Astrocyte of the spinal cord (primary cell): ENCODE measurements at regions not wholly inside any gene's neighbourhood (a gene's known extent, or its start where the extent isn't known, plus 50 kb on each side); places are given as distances from the start of the nearest gene placed in this dataset.

ENCODE experiments used
- DNase-seq: peaks from one replicate; pipeline ENCODE4 v3.0.0; 2011; ENCODE audit warnings: low read depth, low spot score
- H3K4me3 ChIP-seq: 2 replicates; pipeline ENCODE4 v1.5.1; 2011; ENCODE audit warnings: low read depth, mild to moderate bottlenecking, low read length, moderate library complexity
- CTCF ChIP-seq: IDR thresholded peaks from 2 replicates; pipeline ENCODE4 v1.5.1; 2012; ENCODE audit warnings: low read depth, mild to moderate bottlenecking, low read length, inconsistent platforms
- in situ Hi-C: cut with HindIII; loops from 2 replicates; pipeline ENCODE4 v1.10.0; 2017; ENCODE audit warnings: low sequenced_read_pairs

DNA sequence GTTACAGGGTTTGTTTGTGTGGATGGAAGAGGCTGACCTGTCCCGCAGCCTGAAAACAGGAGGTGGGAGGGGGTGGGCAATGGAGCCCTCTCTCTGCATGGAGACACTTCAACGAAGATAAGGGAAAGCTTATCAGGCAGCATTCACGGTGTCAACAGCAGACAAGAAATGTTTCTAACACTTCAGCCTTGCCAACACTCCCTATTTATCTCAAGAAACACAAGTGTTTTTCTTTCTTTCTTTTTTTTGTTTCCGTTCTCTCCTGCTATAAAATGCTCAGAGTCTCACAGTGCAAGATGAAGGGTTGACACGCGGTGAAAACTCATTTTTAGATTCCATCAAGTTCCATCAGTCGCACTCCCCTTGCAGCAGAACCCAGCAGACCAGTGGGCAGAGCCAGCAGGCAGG, 594.4 kb downstream of the MATN1 start:
- no peak for TF ChIP-seq CTCF
- no peak for DNase-seq
- in situ Hi-C loops: no loop called here
- no peak overlapping the region for H3K4me3 ChIP-seq

- no peak for DNase-seq
- H3K4me3 ChIP-seq: no peak overlapping the region
- TF ChIP-seq CTCF: no peak
- in situ Hi-C loops: no loop called here
These were observed 596.5 kb downstream of the MATN1 start for GRCh38 chr1:30126848-30127247.

DNA sequence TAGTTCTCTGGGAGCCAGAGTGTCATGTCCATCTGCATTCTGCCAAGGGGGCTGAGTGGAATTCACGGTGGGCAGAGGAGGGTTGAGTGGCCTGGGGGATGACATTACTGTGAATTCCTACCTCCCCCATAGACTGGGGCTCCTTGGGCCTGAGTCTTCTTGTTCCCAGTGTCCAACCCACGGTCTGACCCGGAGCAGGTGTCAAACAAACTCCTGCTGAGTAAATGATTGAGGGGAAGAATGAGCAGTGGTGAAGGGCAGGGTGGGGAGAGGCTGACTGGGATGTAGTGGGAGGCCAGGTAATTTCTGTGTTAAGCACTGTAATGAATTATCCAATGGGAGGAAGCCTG, 597.6 kb downstream of the MATN1 start:
- in situ Hi-C loops: no loop called here
- H3K4me3 ChIP-seq: no peak overlapping the region
- no peak for DNase-seq
- TF ChIP-seq CTCF: no peak

DNA sequence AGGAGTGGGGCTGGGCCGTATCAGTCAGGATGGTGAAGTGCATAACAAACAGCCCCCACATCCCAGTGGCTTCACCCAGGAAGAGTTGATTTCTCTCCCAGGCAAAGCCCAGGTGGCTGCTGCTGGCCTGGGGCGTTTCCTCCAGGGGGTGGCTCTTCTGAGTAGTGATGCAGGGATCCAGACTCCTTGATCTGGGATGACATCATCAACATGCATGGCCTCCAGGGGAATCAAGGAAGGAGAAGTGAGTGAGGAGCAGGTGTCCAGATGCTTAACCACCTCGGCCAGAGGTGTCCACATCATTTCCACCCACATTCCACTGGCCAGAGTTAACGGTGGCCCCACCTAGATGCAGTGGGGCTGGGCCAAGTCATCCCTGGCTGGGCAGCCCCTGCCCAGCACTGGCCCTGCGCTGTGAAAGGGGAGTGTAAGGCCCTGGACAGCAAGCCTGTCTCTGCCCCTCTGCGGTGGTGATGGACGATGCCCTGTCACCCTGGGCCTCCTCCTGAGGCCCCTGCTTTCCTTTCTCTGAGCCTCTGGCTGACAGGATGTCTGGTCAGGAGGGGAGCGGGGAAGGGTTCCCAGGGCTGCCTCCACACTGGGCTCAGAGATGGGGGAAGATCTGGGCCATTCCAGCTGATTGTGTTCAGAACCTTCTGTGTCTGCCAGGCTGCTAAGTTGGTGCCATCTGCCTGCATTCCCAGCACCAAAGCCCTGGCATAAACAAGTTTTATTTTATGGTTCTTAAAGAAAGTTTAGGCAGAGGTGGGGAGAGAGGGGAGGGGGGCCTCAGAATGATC, 598.2 kb downstream of the MATN1 start:
- in situ Hi-C loops: no loop called here
- TF ChIP-seq CTCF: no peak
- DNase-seq: no peak
- no peak overlapping the region for H3K4me3 ChIP-seq

GRCh38 chr1:30123896-30124295, 599.5 kb downstream of the MATN1 start:
- no peak overlapping the region for H3K4me3 ChIP-seq
- in situ Hi-C loops: no loop called here
- DNase-seq: no peak
- no peak for TF ChIP-seq CTCF

- DNase-seq: no peak
- in situ Hi-C loops: no loop called here
- no peak for TF ChIP-seq CTCF
- H3K4me3 ChIP-seq: no peak overlapping the region
These were observed 600.3 kb downstream of the MATN1 start for GRCh38 chr1:30123036-30123435.
